Activated CD4-positive, alpha-beta T cell treated with anti-CD3 and anti-CD28 coated beads, Interleukin-2, amount 50 U/mL, for 24 hours (primary cell): ENCODE measurements at regions not wholly inside any gene's neighbourhood (a gene's known extent, or its start where the extent isn't known, plus 50 kb on each side); places are given as distances from the start of the nearest gene placed in this dataset.

ENCODE experiments used
- DNase-seq, 2 donors: peaks; one replicate each; pipeline ENCODE4 v3.0.0-alpha.2; 2020; ENCODE audit warnings: low read depth in 1 of 2, low spot score in 1 of 2

DNA sequence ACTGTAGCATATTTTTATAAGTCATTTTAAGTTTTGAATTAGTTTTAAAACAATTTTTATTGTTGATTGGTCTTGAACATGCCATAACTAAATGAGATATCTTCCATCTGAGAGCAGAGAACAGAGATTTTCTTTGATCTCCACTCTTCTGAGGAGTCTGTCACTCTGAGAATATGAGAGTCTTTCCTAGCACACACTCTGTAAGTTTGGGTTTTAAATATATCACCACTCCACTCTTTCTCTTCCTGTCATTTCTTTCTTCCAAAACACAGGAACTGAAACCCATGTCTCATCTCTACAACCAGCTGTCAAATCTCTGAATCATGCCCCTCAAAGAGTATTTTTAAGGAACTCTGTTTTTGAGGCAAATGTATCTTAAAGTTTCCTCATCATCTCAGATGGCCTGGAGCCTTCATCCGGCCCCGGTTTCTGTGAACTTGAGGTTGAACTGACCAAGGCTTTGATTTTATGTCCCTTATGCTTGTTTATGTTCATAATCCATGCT lies 698.2 kb upstream of the SGCG start:
- no peak for DNase-seq

DNA sequence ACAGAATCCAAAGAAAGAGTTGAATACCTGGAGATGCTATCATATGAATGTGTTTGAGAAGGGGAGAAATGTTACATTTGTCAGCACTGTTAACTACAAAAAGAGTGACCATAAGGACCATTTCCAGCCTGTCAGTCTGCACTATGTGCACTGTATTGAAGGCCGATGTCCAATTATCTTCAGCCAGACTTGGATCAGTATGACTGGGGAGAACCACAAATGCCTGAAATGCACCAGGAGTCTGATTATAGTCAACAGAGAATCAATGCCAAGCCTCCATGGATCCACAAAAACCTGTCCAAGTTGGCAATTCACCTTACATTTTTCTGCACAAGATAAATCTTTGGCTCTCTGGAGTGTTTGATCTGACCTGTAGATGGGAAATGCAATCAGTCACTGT lies 697.5 kb upstream of the SGCG start:
- DNase-seq = no peak

DNA sequence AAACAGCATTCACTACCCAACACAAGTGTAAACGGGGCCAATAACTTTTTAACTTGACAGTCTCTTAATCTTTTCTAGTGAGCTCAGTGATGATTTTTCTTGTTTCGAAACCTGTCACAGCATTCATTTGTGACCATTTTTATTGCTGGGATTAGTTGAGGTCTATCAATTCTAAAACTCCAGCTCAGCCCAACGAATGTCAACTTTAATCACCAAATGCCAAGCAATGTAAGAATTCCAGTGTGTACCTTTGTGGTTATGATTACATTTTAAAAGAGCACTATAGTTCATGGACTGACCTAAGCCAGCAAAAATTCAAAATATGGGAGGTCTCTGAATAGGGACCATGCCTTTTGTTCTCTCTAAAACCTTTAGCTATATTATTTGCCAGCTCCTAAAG lies 694.3 kb upstream of the SGCG start:
- DNase-seq = no peak

DNA sequence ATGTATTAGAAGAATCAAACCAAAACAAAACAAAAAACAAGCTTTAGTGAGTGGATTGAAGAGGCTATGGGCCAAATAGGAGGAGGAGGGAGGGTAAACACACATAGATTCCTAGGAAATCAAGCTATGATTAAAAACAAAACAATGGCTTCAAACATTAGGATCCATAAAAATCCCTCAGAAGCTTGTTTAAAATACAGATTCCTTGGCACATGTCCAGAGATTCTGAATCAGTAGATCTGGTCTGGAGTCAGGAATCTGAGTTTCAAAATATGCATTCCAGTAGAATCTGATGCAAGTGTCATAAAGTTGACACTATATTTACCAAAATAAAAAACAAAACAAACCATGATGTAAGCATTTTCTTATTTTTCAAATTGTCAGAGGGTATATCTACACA lies 692.8 kb upstream of the SGCG start:
- no peak for DNase-seq

DNA sequence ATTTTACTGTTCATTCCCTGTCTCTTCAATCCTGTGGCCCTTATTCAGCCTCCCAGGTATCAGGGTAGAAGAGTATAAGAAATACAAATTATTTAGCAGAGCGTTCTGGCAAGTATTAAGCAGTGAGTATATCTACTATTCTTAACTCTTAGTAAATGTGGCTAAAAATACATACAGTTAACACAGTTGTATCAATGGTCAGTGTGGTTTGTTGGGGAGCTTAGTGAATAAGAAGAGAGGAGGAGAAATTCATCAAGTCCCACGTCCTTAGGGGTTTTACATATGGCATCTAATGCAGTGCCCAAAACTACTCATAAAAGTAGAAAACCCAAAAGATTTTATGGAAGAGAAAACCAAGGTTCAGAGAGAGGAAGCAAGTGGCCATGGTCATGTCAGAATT lies 691.0 kb upstream of the SGCG start:
- DNase-seq = no peak

DNA sequence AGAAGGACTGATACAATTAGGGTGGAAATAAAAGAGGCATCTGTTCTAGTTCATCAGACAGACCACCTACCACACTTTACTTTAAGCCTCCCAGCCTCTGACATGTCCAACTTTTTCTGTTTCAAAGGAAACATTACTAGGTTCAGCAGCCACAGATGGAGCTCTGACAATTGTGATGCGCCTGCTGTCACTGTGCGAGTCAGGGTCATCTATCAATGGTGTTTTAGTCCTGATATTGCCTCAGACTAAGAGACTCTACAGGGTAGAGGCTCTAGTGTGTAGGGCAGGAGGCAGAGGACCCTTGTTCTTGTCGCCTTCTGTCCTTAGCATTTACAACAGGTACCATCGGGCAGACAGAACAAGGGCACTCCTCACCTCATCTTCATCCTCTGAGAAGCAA lies 685.0 kb upstream of the SGCG start:
- no peak for DNase-seq

DNA sequence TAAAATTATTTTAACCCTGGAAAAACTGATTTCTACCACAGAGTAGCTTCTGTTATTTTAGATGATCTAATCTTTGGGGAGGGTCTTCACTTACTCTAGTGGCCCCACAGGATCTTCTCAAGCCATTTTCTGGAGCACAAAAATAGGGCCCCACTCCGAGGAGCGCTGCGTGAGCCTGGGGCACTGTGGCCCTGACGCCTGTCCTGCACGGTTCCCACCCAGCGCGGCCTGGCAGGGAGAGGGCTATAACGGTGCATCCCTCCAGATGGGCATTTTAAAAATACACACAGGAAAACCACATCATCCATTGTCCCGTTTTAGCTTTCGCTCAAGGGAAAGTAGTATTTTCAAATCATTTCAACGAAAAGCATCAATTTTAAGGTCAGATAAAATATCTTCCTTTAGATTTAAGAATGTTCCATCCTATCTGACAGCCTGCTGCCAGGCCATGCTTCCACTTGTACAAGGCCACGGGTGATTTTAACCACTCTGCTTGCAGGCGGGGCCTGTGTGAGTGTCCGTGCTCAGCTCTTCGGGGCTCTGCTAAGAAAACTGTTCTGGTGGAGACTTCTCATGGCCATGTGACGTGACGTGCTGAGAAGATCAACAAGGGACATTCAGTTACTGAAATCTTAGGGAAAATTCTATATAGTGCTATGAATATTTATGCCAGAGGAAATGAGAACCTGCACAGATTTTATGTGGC lies 683.8 kb upstream of the SGCG start:
- DNase-seq = no peak

DNA sequence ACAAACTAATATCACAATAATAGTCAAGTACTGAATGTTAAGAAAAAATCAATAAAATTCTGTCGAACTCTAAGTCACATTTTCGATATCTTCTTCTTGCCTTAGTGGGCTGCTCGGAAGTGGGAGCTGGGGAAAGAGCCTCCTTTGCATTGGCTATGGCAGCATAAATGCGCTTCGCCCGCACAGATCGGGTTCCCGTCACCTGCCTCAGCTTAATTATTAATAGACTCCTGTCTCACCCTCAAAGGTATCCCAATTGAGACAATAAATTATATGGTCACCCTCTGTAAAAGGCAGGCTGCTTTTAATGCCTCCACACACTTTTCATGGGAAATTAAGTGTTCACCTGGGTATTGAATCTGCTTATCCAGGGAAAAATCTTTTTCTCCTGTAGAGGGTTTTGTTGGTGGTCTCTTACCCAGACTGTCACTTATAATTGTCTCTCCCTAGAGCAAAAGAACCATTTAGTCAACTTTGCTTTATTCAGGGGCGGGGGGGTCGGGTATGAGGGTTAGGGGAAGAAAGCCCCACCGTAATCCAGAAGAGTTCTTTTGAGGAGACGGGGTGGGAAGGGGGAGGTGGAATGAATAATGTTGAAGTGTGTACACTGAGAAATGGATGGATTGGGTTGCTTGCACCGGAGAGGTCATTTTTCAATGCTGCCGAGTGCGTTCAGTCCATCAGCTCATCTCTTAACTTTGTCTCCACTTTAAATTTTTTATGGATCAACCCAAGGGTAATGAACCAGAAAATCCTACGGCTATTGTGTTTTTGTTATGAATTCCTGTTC lies 682.6 kb upstream of the SGCG start:
- no peak for DNase-seq

DNA sequence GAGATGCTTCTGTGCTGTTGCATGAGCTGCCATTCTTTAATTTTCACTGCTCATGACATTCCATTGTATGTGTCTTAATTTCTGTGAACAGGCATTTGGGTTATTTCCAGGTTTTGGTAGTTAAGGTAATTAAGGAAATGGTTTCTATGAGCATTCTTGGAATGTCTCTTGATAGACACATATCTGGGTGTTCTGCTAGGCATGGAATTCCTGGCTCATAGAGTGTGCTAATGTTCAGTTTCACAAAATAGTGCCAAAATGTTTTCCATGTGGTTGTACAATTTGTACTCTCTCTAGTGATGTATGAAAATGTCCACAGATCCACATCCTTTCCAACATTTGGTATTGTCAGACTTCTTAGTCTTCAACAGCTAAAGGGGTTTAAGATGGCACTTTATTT lies 680.9 kb upstream of the SGCG start:
- DNase-seq = no peak

DNA sequence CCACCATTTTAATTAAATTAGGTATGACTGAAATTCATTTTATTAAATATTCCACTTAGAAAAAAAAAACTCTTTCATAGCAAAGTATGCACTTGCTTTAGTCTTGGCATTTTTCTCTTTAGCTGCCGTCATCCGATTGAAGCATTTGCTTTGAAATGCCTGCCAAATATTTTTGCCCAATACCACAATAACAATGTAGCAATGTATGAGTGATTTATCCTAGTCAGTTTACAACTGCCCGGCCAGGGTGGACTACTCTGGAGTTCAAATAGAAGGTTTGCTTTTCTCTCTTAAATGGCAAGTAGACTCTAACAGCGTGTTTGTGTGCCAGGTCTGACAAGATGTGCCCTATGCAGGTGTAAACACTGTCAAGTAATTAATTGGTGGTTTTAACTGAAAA lies 675.3 kb upstream of the SGCG start:
- DNase-seq = no peak

DNA sequence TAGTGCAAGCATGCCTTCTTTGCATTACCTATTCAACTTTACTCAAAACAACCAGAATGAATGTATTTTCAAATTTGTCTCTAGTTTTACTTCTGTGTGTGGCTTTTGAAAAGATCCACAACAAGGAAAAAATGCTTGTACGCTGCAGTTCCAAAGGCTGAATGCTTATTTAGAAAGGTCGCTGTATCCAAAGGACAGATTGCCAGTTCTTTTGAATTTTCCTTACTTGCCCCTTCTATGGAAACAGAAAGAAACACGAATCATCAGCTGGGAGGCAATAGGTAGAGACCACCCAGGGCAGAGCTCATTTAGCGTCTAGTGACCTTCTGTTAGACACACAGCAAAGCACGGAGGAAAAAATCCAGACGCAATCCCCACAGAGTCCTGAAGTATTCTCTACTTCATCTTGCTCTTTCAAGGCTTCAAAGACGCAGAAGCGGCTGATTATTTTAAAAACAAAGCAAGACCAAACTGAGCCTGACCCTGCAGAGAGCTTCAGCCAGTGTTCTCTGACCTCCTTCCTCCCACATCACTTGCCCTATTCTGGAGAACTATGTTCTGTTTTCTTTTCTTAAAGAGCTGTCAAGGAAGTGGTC lies 674.6 kb upstream of the SGCG start:
- no peak for DNase-seq

DNA sequence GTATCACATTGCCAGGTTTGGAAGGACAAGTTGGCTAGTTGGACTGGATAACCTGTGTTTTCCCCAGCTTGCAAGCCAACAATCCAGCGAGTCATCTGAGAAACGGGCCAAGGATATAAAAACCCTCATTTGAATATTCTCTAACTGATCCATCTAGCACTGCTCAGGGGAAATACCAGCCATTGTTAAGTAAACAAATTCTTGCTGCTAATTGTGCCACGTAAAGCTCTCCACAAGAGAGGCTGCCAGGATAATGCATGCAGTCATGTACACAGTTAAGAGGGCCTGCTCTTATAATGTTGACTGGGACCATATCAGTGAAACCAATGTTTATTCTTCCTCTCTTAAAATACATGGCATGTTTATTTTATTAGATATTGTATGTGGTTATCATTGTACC lies 663.2 kb upstream of the SGCG start:
- no peak for DNase-seq

DNA sequence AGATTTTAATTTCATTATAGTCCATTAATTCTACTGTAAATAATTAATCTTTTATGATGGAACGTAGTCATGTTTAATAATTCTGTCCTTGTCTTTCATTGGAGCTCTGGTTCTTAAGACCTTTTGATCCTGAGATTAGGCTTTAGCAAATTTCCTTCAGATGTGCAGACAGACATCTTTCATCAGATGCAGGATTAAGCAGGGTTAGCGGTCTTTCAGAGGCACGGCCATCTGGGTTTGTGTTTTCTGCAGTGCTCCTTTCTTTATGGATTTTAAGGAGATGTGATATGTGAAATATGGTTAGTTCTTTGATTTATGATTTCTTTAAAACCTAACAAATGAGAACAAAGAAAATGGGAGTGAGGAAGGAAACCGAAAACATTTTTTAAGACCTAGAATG lies 643.9 kb upstream of the SGCG start:
- DNase-seq = no peak

DNA sequence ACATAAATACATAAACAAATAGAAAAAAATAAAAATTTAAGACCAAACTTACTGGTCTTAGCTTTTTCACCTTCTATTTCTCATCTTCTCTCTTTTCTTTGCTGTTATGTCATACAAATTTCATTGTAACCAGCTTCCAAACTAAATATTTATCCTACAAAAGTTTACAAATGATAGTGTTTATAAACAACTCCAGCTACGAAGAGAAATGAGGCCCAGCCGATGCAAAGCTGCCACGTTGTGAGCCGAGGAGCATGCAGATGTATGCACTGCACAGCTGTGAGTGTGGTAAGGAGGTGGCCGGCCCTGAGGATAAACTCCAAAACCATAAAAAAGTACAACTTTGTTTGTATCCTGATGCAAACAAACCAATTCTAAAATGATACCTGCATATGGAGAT lies 642.4 kb upstream of the SGCG start:
- DNase-seq = no peak

DNA sequence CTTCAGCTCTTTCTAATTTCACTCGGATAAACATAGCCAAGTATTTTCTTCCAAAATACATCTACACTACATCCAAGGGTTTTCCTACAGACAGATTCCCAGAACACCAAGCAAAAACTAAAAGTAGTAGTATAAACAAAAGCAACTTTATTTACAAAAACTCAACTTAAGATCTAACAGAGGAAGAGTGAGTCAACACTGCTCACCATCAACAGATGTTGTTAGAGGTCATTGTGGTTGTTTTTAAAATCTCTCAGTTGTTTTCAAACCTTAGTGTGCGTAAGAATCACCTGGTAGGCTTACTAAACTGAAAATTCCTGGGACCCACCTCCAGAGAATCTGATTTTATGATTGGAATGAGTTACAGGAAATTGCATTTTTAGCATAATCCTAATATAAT lies 631.7 kb upstream of the SGCG start:
- no peak for DNase-seq

DNA sequence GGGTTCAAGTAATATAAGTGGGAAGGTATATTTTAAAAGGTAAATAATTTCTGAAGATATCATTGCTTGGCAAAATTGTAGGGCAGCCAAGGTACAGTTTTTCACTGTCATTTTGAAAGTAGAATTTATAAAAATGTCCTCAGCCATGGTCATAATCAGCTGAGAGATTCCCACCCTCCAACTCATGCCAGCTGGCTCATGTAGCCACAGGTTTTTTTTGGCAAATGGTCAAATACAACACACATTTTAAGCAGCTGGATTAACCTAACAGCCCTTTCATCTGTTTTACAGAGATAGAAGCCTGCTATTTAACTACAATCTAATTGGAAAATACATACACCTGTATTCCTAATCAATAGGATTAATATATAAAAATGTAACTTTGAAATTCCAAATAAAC lies 619.2 kb upstream of the SGCG start:
- DNase-seq = no peak

DNA sequence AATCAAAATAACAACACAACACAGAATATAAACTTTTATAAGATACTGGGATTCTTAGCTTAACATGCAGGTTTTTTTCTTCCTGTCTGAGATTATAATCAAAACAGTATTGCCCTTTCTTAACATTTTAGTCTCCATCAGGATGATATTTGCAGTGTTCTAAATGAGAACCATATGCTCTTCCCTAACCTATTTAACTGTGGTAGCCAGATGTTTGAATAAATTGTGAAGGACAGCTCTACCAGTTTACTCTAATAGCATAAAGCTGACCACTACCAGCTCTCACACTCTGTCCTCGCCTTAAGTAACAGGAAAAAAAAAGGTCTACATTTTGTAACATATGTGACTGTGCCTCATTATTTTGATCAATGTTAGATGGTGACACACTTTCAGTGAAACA lies 618.7 kb upstream of the SGCG start:
- no peak for DNase-seq

DNA sequence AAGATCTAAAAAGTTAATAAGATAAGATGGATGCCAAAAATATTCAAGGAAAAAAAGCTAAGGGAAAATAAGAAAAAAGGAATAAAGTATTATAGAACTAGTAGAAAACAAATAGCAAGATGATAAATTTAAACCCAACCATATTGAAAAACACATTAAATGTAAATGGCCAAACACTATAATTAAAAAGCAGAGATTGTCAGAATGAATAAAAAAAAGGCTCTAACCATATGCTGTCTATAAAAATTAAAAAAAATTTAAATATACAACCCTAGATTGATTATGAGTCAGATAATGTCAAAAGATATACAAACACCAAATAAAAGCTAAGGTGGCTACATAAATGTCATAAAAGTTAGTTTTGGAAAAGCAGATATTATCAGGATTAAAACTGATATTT lies 617.5 kb upstream of the SGCG start:
- DNase-seq = no peak

DNA sequence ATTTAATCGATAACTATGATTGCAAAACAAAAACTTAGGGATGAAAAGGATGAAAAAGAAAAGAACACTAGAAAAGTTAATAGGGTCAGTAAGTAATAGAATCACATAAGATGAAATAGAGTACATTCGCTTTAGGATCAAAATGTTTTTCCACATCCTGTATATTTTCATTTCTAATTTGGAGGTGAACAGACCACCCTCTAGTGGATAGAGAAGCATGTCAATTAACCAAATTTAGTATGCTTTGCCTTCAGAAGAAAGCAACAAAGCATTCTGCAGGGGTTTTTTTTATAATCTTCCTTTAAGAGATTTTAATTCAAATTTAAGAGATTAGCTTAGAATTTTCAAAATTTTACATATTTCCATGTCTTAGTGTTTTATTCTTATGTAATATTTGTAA lies 611.0 kb upstream of the SGCG start:
- DNase-seq = no peak

DNA sequence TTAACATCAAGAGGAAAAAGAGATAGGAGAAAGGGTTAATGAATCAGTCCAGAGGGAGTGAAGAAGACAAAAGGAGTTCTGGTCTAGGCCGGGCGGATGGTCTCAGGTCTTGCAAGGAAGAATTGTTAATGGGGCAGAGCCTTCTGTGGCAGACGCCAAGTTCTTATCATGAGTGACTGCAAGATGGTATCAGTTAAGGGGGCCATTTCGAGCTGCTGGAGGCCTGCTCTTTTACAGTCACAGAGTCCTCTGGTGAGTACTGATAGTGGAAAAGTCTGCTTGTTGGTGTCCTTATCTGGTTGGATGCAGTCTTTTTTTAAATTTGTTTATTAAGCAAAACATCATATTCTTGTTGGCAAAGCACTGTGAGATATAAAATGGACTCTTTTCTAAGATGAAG lies 590.9 kb upstream of the SGCG start:
- no peak for DNase-seq

DNA sequence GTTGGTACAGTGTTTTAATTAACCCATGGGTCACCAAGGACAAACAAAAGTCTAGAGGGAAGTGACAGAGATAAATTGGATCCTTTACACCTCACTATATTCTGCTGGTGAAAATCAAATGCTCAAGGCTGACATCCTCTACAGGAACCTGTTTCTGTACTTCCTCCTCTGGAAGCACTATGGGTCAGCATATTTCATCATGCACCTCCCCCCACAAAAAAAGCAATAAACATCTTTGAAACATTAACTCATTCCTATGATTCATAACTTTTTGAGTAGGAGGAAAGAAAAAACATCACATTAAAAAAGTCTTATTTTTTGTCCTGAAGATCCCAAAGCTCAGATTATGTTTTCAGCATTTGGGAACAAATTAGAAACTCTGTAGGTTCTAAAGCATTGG lies 588.3 kb upstream of the SGCG start:
- no peak for DNase-seq

DNA sequence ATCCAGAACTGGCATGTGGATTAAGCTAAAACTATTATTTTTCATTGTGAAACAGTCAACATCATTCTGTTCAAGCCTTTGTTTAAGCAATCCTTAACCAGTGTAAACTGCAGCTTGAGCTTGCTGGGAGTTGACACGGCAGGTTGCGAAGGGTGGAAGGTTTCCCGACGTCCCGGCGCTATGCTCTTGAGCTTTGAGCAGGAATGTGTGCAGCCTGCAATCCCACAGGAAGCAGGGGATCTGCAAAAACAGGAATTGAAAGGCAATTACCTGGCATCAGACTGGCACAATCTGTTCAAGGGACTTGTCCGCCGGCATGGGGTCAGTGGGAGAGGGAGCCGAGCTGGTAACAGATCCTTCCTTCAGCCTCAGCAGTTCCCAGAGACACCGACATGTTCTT lies 586.7 kb upstream of the SGCG start:
- DNase-seq = no peak
